NCI-H526 treated with DMSO at 0.1 percent for 48 hours (cell line): ENCODE measurements at regions not wholly inside any gene's neighbourhood (a gene's known extent, or its start where the extent isn't known, plus 50 kb on each side); places are given as distances from the start of the nearest gene placed in this dataset.
A peak's percentile ranks its signal among the peaks of the same experiment; 100 is the strongest.
"Not testable (repeated sequence)": the region's sequence is repeated elsewhere in the genome, so short reads cannot be mapped to it uniquely, and the experiment has no call there.

Experiments used
- DNase-seq: peaks from one replicate; lab custom pipeline; 2025; lab: John Stamatoyannopoulos, UW

- no peak for DNase-seq
Measured at GRCh38 chr2:207409517-207409916, 120.2 kb upstream of the CREB1 start.

- DNase-seq, result no peak
Measured at GRCh38 chr2:207412787-207413310, 116.9 kb upstream of the CREB1 start.

- DNase-seq, result no peak
Measured at GRCh38 chr2:207413376-207413907, 116.3 kb upstream of the CREB1 start.

GRCh38 chr2:207416111-207416510 lies 113.7 kb upstream of the CREB1 start:
- DNase-seq, result no peak

- no peak for DNase-seq
Measured at GRCh38 chr2:207416900-207417299, 112.9 kb upstream of the CREB1 start.

DNA sequence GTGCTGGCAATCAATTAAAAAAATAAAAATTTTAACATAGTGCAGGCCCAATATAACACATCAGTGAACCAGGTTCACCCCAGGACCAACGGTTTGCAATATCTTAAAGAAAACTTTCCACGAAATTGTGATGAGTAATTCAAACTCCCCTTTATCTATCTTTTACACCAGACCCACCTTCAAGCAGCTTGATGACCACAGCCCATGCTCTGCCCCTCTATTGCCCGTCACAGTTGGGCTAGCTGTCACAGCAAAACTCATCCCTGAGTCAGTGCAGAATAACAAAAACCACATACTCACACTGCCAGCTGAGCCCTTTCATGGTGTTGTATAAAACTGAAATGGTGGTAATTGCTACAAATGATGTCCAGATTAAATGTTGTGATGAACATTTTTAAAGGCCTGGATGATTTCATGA lies 112.5 kb upstream of the CREB1 start:
- DNase-seq, result no peak

- DNase-seq, result no peak
Measured at GRCh38 chr2:207418419-207418818, 111.3 kb upstream of the CREB1 start.

DNA sequence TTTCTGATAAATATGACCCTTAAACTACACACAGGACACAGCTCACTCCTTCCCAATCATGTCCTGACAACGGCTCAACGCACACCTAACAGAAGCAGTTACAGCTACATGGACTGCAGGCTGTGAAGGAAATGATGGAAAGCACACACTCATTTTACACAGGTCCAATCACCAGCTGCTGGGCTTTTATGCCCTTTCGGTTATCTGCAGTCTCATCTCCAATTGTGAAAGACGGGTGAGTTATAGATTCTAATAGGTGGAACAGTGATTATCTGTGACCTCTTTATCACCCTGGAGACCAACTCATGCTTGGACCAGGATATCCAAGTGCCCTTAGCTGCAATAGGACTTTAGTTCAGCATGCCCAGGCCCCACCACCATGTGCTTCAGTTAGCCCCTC lies 110.4 kb upstream of the CREB1 start:
- DNase-seq, result no peak

DNA sequence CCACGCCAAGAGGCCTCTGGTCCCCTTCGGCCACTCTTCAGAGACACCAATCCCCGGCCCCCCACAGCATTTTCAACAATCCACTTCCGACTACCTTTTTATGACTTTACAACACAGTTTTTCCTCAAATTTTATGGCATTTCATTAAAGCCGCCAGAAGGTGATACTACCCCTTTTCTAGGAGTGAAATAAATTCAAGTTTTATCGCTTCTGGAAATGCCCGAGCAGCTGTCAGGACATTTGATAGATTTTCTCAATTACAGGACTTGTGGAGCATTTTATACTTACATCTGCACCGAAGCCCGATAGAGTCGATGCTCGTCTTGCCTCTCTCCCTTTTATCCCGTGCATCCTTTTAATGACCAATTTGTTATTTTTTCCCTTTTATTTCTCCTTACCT lies 108.1 kb upstream of the CREB1 start:
- no peak for DNase-seq

DNA sequence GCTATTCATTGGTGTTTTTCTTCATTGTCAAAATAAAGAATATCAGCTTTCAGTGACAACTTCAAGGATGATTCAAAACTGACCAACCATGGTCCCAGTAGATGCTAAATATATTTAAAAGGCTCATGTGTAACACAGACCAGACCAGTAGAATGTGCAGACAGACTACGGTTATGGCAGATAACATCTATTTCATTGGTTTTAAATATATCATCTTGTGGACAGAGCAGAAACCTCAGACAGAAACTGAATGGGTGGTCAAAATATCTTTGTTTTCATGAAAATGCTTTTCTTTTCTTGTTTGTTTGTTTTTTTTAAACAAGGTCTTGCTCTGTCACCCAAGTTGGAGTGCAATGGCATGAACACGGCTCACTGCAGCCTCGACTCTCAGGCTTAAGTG lies 107.4 kb upstream of the CREB1 start:
- DNase-seq, result no peak

GRCh38 chr2:207423886-207424285 lies 105.9 kb upstream of the CREB1 start:
- no peak for DNase-seq

GRCh38 chr2:207427986-207428385 lies 101.8 kb upstream of the CREB1 start:
- no peak for DNase-seq

- DNase-seq, result no peak
Measured at GRCh38 chr2:207428573-207428972, 101.2 kb upstream of the CREB1 start.

DNA sequence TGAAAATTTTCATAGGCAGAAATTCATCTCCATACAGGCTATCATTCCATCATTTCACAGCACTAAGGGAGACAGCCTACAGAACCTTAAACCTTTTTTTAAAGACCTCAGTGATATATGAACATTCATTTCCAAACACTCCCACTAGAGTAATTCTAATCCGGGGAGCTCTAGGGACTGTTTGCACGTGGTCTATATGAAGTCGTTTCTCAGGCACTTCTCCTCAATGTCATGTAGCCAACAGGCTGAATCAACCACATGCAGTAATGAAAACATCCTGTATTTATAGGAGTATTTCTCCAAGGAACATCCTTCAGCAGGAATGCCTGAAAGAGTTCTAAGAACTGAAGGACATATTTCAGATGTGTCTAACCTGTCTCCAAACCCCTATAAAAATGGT lies 97.3 kb upstream of the CREB1 start:
- DNase-seq, result no peak

DNA sequence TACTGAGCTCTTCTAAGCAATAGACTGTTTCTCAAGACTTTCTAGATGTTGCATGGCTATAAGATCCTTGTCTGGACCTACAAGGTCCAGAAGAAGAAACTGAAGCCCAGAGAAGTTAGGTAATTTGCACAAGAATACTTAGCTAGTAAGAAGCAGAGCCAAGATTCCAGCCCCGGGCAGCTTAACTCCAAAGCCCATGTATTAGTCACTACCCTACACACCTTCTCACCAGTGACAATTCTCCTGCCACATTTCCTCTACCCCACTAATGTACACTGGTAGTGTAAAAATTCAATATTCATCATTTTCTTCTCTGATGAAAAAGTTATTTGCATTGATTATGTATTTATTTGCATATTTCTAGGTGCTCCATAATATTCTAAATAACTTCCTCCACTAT lies 95.5 kb upstream of the CREB1 start:
- peak; percentile 85 for DNase-seq

GRCh38 chr2:207434899-207435465 lies 94.8 kb upstream of the CREB1 start:
- DNase-seq, result no peak

- DNase-seq, result peak; percentile 41
Measured at GRCh38 chr2:207437136-207437523, 92.6 kb upstream of the CREB1 start.

DNA sequence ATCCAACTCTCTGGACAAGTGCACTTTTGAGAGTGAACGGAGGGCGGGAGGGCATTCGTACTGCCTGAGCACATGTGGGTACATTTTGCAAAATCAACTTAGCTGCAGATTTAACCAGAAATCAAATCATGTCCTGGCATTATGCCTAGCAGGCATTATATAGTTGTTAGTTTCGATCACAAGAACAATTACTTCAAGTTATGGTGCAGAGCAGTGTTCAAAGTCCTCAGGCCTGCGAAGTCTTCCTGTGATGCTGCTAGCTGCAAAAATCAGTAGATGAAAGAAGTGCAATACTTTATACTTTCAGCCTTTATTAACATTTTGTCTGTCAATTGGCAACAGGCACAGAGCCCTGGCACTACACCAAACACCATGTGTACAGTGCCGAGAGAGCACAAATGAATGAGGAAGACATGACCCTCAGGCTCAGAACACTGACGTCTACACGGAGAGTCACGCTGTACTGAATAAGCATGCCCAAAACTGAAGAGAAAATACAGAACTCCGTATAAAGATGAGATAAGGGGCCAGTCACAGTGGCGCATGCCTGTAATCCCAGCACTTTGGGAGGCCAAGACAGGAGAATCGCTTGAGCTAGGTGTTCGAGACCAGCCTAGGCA lies 92.1 kb upstream of the CREB1 start:
- no peak for DNase-seq

DNA sequence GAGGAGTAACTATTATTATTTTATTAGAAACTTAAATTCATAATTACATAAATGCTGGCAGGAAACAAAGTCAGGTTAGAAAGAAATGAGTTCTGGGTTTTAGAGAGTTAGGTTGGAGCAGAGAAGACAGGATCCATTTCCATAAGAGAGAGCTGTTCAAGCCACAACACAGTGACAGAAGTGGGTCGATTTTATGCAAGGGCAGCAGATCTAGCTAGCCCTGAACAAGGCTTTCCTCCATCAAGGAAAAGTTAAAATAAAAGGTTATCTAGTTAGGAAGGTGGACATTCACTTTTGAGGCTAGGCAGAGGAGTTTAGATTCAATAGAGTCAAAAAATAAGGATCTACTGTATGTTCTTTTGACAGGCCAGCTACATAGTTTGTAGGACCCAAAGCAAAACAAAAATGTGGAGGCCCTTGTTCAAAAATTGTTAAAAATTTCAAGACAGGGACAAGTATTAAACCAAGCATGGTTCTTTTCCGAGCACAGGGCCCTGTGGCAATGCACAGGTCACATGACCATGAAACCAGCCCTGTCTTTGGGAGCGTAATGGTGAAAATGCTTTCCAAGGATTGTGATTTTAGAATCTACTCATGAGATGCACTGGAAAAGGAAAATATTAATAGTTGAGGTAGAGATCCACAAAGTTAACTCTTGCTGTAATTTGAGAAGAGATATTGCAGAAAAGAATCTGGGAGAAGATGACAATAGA lies 91.2 kb upstream of the CREB1 start:
- no peak for DNase-seq

- DNase-seq, result not testable (repeated sequence)
Measured at GRCh38 chr2:207439881-207440280, 89.9 kb upstream of the CREB1 start.

GRCh38 chr2:207444756-207445155 lies 85.0 kb upstream of the CREB1 start:
- peak; percentile 44 for DNase-seq

DNA sequence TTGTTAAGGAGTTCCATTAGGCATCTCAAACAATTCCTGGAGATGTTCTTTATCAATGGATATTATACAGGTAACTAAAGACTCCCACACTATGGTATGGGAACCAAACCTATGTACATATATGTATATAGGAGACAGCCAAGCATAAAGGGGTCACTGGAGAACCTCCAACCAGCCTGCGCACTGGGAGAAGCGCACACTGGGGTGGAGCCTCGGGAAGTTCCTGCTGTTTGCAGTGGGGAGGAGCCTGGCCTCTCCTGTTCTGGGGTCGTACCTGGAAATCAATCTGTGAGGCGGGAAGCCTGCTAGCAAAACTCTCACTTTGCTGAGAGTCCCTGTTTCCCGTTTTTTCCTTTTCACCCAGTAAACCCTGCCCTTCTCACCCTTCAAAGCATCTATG lies 83.1 kb upstream of the CREB1 start:
- no peak for DNase-seq

- DNase-seq, result no peak
Measured at GRCh38 chr2:207448006-207448405, 81.8 kb upstream of the CREB1 start.
